ENCODE measurements at regions not wholly inside any gene's neighbourhood (a gene's known extent, or its start where the extent isn't known, plus 50 kb on each side); places are given as distances from the start of the nearest gene placed in this dataset.
A peak's percentile ranks its signal among the peaks of the same experiment; 100 is the strongest.

GRCh38 chr12:60834806-60835205 is 1239.0 kb downstream of the SLC16A7 start:
- ATAC-seq (peak; percentile 98), DNase-seq (ENCODE audit: low spot score) (peak; percentile 18)
- Mint-ChIP-seq H3K9me3 (0 out of 2 replicates have a peak, but pooled peaks cover 8% of the 10 kb centered on the region), H3K27me3 (ENCODE audit: low read depth) (no peaks in the 10 kb centered on the region), H3K4me1 (peaks cover 19% of the 10 kb centered on the region), H3K27ac (no peak overlapping the region), H3K36me3 (no peaks in the 10 kb centered on the region), H3K4me3 (no peak overlapping the region)
- ChIA-PET POLR2A (no interaction called here), CTCF (no interaction called here)
- no peak for TF ChIP-seq NR3C1 (CRISPR knock-in tag; conservative IDR thresholded peaks at IDR 0.05; ENCODE audit: low read depth)
- no peak for TF ChIP-seq HMGA2 (CRISPR knock-in tag; IDR thresholded peaks at IDR 0.05)
- TF ChIP-seq TEAD4 (CRISPR knock-in tag; IDR thresholded peaks at IDR 0.05): no peak
- no peak for TF ChIP-seq ESRRA (CRISPR knock-in tag; IDR thresholded peaks at IDR 0.05; ENCODE audit: borderline replicate concordance)
- no peak for TF ChIP-seq ATF6 (CRISPR knock-in tag; IDR thresholded peaks at IDR 0.05)
- TF ChIP-seq MAX (CRISPR knock-in tag; IDR thresholded peaks at IDR 0.05): no peak
- no peak for TF ChIP-seq SMAD3 (CRISPR knock-in tag; IDR thresholded peaks at IDR 0.05; ENCODE audit: borderline replicate concordance)
- no peak for TF ChIP-seq IRF1 (CRISPR knock-in tag; IDR thresholded peaks at IDR 0.05)
- no peak for TF ChIP-seq ELF4 (CRISPR knock-in tag; IDR thresholded peaks at IDR 0.05; ENCODE audit: low read depth)
- no peak for TF ChIP-seq OVOL2 (CRISPR knock-in tag; IDR thresholded peaks at IDR 0.05; ENCODE audit: borderline replicate concordance)
- no peak for TF ChIP-seq ARID4B (CRISPR knock-in tag; IDR thresholded peaks at IDR 0.05; ENCODE audit: borderline replicate concordance)

- Mint-ChIP-seq H3K4me3 (no peak overlapping the region), H3K27me3 (ENCODE audit: low read depth) (no peaks in the 10 kb centered on the region), H3K4me1 (peaks cover 19% of the 10 kb centered on the region), H3K9me3 (0 out of 2 replicates have a peak, but pooled peaks cover 8% of the 10 kb centered on the region), H3K36me3 (no peaks in the 10 kb centered on the region), H3K27ac (no peak overlapping the region)
- ATAC-seq: no peak
- TF ChIP-seq PRRX2 (CRISPR knock-in tag; IDR thresholded peaks at IDR 0.05): no peak
- TF ChIP-seq RORB (CRISPR knock-in tag; IDR thresholded peaks at IDR 0.05): no peak
- TF ChIP-seq IRF2 (CRISPR knock-in tag; IDR thresholded peaks at IDR 0.05; ENCODE audit: borderline replicate concordance, low read depth): no peak
- no peak for TF ChIP-seq MYBL2 (CRISPR knock-in tag; IDR thresholded peaks at IDR 0.05)
- TF ChIP-seq NR3C1 (CRISPR knock-in tag; conservative IDR thresholded peaks at IDR 0.05; ENCODE audit: low read depth): no peak
- no peak for TF ChIP-seq ZNF219 (CRISPR knock-in tag; IDR thresholded peaks at IDR 0.05; ENCODE audit: borderline replicate concordance)
- no peak for TF ChIP-seq AFF4 (CRISPR knock-in tag; IDR thresholded peaks at IDR 0.05; ENCODE audit: borderline replicate concordance)
- TF ChIP-seq CTCF (IDR thresholded peaks at IDR 0.05): no peak
- no peak for TF ChIP-seq OVOL2 (CRISPR knock-in tag; IDR thresholded peaks at IDR 0.05; ENCODE audit: borderline replicate concordance)
- no peak for TF ChIP-seq ZNF671 (CRISPR knock-in tag; IDR thresholded peaks at IDR 0.05)
- no peak for TF ChIP-seq TCF7 (CRISPR knock-in tag; IDR thresholded peaks at IDR 0.05; ENCODE audit: low read depth)
- TF ChIP-seq ZNF396 (CRISPR knock-in tag; IDR thresholded peaks at IDR 0.05; ENCODE audit: borderline replicate concordance): no peak
- no peak for TF ChIP-seq HMGA2 (CRISPR knock-in tag; IDR thresholded peaks at IDR 0.05)
- no peak for TF ChIP-seq NR1H2 (CRISPR knock-in tag; IDR thresholded peaks at IDR 0.05)
- ChIA-PET POLR2A (no interaction called here), CTCF (no interaction called here)
- no peak for DNase-seq (ENCODE audit: low spot score)
Measured at GRCh38 chr12:60836651-60837050, 1240.8 kb downstream of the SLC16A7 start.
